HG03442 (cell line): ENCODE measurements at regions not wholly inside any gene's neighbourhood (a gene's known extent, or its start where the extent isn't known, plus 50 kb on each side); places are given as distances from the start of the nearest gene placed in this dataset.
"Not testable (repeated sequence)": the region's sequence is repeated elsewhere in the genome, so short reads cannot be mapped to it uniquely, and the experiment has no call there.

Experiments
- ATAC-seq: cut with Tn5 transposase; IDR thresholded peaks from one replicate; pipeline ENCODE4 v1.9.1; 2021; ENCODE audit warnings: mild to moderate bottlenecking, moderate library complexity; ENCODE audit not compliant: unreplicated experiment

- ATAC-seq: no peak
These were observed 368.1 kb downstream of the C16orf95 start for GRCh38 chr16:86949116-86949515.

- ATAC-seq: no peak
These were observed 367.6 kb downstream of the C16orf95 start for GRCh38 chr16:86949630-86950029.

- ATAC-seq: no peak
These were observed 366.0 kb downstream of the C16orf95 start for GRCh38 chr16:86951041-86951822.

GRCh38 chr16:86951831-86952598 lies 365.2 kb downstream of the C16orf95 start:
- ATAC-seq: no peak

- no peak for ATAC-seq
These were observed 364.4 kb downstream of the C16orf95 start for GRCh38 chr16:86952769-86953168.

GRCh38 chr16:86953631-86954391 lies 363.4 kb downstream of the C16orf95 start:
- no peak for ATAC-seq

GRCh38 chr16:86955136-86955855 lies 361.9 kb downstream of the C16orf95 start:
- ATAC-seq: no peak

- ATAC-seq: no peak
These were observed 360.8 kb downstream of the C16orf95 start for GRCh38 chr16:86956437-86956836.

- not testable (repeated sequence) for ATAC-seq
These were observed 359.5 kb downstream of the C16orf95 start for GRCh38 chr16:86957662-86958198.

GRCh38 chr16:86958423-86958822 lies 358.8 kb downstream of the C16orf95 start:
- ATAC-seq: no peak

GRCh38 chr16:86959091-86959651 lies 358.0 kb downstream of the C16orf95 start:
- ATAC-seq: no peak

- no peak for ATAC-seq
These were observed 357.5 kb downstream of the C16orf95 start for GRCh38 chr16:86959729-86960128.

GRCh38 chr16:86960266-86960665 lies 356.9 kb downstream of the C16orf95 start:
- ATAC-seq: no peak

GRCh38 chr16:86961171-86961601 lies 356.0 kb downstream of the C16orf95 start:
- no peak for ATAC-seq

GRCh38 chr16:86962259-86962658 lies 354.9 kb downstream of the C16orf95 start:
- ATAC-seq: no peak

- no peak for ATAC-seq
These were observed 354.3 kb downstream of the C16orf95 start for GRCh38 chr16:86962913-86963312.

GRCh38 chr16:86963600-86964575 lies 353.3 kb downstream of the C16orf95 start:
- ATAC-seq: no peak

- no peak for ATAC-seq
These were observed 352.4 kb downstream of the C16orf95 start for GRCh38 chr16:86964796-86965241.

GRCh38 chr16:86965331-86965730 lies 351.9 kb downstream of the C16orf95 start:
- ATAC-seq: no peak
